Loucy (cell line): ENCODE measurements at regions not wholly inside any gene's neighbourhood (a gene's known extent, or its start where the extent isn't known, plus 50 kb on each side); places are given as distances from the start of the nearest gene placed in this dataset.

ENCODE experiments used
- H2AFZ ChIP-seq: fragments of 200-600 bp; sonication (generic); 2 replicates; pipeline ENCODE4 v1.6.0; 2016; ENCODE audit warnings: antibody characterized with exemption, mild to moderate bottlenecking, low read length, moderate library complexity
- H3F3A ChIP-seq: fragments of 200-600 bp; 2 replicates; pipeline ENCODE4 v1.6.0; 2016; ENCODE audit warnings: antibody characterized with exemption, low read depth, mild to moderate bottlenecking
- H3K27me3 ChIP-seq: fragments of 200-600 bp; sonication (generic); 2 replicates; pipeline ENCODE4 v1.6.1; 2014; ENCODE audit warnings: low read length, mild to moderate bottlenecking; ENCODE audit not compliant: insufficient read depth, poor library complexity, severe bottlenecking
- H3K36me3 ChIP-seq: fragments of 200-600 bp; sonication (generic); 2 replicates; pipeline ENCODE4 v1.6.1; 2016; ENCODE audit warnings: low read length; ENCODE audit not compliant: insufficient read depth
- H3K4me1 ChIP-seq: fragments of 200-600 bp; sonication (generic); 2 replicates; pipeline ENCODE4 v1.5.1; 2014; ENCODE audit warnings: low read length, mild to moderate bottlenecking; ENCODE audit not compliant: insufficient read depth, poor library complexity, severe bottlenecking
- H3K4me2 ChIP-seq: fragments of 200-600 bp; sonication (generic); 2 replicates; pipeline ENCODE4 v1.6.0; 2014; ENCODE audit warnings: antibody characterized with exemption, low read length, low read depth, mild to moderate bottlenecking; ENCODE audit not compliant: poor library complexity, severe bottlenecking
- H3K4me3 ChIP-seq: fragments of 200-600 bp; sonication (generic); 2 replicates; pipeline ENCODE4 v1.5.1; 2014; ENCODE audit warnings: low read length, mild to moderate bottlenecking, mixed read lengths; ENCODE audit not compliant: poor library complexity, severe bottlenecking
- H3K79me2 ChIP-seq: fragments of 200-600 bp; sonication (generic); 2 replicates; pipeline ENCODE4 v1.6.1; 2014; ENCODE audit warnings: low read length; ENCODE audit not compliant: insufficient read depth
- H3K9ac ChIP-seq: fragments of 200-600 bp; sonication (generic); 2 replicates; pipeline ENCODE4 v1.6.0; 2014; ENCODE audit warnings: mild to moderate bottlenecking, low read depth, low read length, moderate library complexity; ENCODE audit not compliant: poor library complexity, severe bottlenecking
- H3K9me2 ChIP-seq: fragments of 200-600 bp; sonication (generic); replicated peaks from 2 replicates; pipeline ENCODE4 v1.6.1; 2016; ENCODE audit warnings: low read depth, low read length, mixed read lengths
- H3K9me3 ChIP-seq: fragments of 200-600 bp; sonication (generic); 2 replicates; pipeline ENCODE4 v1.6.1; 2014; ENCODE audit warnings: mild to moderate bottlenecking, antibody characterized with exemption, low read length, low read depth; ENCODE audit not compliant: insufficient read depth
- H4K20me1 ChIP-seq: fragments of 200-600 bp; sonication (generic); 2 replicates; pipeline ENCODE4 v1.6.0; 2014; ENCODE audit warnings: antibody characterized with exemption, low read length, mild to moderate bottlenecking; ENCODE audit not compliant: insufficient read depth, poor library complexity, severe bottlenecking
- CTCF ChIP-seq: fragments of 200-600 bp; sonication (generic); conservative IDR thresholded peaks from 2 replicates; pipeline ENCODE4 v1.5.1; 2014; ENCODE audit warnings: mild to moderate bottlenecking, antibody characterized with exemption, low read length
- EZH2phosphoT487 ChIP-seq: fragments of 200-600 bp; IDR thresholded peaks from 2 replicates; pipeline ENCODE4 v1.6.1; 2018; ENCODE audit warnings: antibody characterized with exemption, mild to moderate bottlenecking, moderate library complexity, borderline replicate concordance

DNA sequence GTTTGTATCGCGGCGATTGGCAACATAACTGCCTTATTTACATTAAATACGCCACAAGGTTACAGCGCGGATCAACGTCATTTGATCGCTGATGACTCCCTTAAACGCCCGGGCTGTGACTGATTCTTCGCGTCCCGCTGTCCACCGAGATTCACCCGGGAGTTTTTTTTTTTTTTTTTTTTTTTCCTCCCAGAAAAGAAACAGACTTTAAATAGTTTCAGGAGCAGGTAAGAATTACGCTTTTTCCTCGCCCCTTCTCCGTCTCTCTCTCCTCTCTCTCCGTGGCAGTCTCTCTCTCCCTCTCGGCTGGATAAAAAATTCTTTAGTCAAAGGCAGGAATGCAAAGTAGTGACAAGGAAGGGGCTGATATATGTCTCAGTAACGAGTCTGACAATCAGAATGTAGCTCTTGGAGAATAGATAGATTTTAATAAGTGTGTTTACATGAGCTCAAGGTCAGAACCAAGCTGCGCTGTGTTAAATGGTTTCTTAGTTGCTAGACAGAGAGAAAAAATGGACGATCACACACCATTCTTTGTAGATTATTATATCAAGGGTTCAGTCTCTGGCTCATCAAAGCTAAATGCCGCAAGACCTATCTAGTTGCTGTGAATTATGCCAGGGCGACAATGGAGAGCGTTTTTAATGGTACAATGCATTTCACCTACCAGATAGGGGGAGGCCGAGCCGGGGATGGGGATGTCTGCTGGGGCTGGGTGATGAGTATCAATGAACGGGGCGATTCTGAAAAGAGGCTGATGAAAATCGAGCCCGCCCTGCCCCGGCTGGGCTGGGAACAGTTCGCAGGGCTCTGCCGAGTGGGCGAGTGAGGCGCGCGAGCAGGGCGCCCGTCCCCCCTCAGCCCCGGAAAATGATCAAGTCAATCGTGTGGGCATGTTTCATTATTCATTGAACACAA, 147.2 kb upstream of the ZNF536 start:
- Histone ChIP-seq H3K9me3 (no peaks in the 10 kb centered on the region), H3K4me2 (no peak overlapping the region), H2AFZ (no peak overlapping the region), H3K36me3 (no peaks in the 10 kb centered on the region), H3K9me2 (no peaks in the 10 kb centered on the region), H4K20me1 (no peaks in the 10 kb centered on the region), H3K27me3 (no peaks in the 10 kb centered on the region), H3K9ac (no peak overlapping the region), H3F3A (no peaks in the 10 kb centered on the region), H3K79me2 (no peaks in the 10 kb centered on the region), H3K4me1 (peaks cover 10% of the 10 kb centered on the region), H3K4me3 (no peak overlapping the region)
- no peak for TF ChIP-seq CTCF

DNA sequence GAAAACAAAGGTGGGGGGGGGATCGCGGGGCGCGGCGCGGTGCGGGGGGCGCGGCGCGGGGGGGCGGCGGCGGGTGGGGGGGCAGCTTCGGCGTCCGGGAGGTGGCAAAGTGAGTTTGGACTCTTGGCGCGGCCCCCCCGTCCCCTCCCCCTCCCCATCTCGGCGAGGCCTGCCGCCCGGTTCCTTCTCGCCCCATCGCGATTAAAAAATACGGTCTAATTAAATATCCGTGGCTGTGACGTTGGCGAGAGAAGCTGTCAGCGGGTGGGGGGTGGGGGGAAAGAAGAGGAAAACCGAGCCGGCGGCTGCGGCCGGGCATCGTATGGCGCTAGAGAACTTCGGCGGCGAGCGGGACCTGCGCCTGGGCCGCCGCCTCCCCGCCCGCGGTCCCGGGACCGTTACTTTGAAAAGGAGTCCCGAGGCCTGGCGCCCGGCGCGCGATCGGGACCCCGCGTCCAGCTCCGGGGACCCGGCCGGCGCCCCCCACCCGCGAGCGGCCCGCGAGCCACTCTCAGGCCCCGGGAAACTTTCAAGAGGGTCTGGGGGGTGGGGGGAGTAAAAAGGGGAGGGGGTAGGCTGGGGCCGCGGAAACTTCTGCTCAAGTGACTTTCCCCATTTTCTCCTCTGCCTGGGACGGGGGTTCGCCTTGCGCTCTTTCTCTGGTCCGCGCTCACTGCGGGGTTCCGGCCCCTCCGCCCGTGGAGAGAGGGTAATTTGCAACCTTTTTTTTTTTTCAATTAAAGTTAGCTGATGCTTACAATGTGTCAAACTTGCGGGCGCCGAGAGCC, 146.3 kb upstream of the ZNF536 start:
- Histone ChIP-seq H3K36me3 (no peaks in the 10 kb centered on the region), H3K79me2 (no peaks in the 10 kb centered on the region), H3F3A (no peaks in the 10 kb centered on the region), H3K4me2 (no peak overlapping the region), H2AFZ (no peak overlapping the region), H4K20me1 (no peaks in the 10 kb centered on the region), H3K4me1 (peaks cover 18% of the 10 kb centered on the region), H3K4me3 (no peak overlapping the region), H3K9me2 (no peaks in the 10 kb centered on the region), H3K27me3 (no peaks in the 10 kb centered on the region), H3K9me3 (no peaks in the 10 kb centered on the region), H3K9ac (no peak overlapping the region)
- TF ChIP-seq EZH2phosphoT487 (no peak), CTCF (no peak)

DNA sequence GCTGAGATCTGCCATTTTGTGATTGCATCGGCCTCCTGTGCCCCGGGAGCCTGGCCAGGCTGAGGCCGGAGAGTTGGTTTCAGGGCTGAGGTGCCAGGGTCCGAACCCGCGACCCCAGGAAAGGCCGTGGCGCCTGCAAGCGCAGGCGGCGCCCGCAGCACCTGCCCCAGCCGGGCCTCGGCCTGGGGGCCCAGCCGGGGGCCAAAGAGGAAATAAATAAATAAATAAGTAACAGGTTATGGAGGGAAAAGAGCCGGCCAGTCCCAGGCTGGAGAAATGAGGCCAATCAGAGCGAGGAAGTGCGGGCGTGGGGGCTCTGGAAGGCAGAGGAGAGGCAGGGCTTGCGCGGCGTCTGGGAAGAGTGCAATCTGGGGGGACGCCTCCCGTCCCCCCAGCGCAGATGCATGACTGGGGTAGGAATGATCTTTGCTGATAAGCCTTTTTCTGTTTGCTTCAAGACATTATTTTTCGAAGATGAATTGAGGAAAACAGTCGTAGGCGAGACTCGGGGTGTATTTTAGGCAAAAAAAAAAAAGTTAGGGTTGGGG, 145.6 kb upstream of the ZNF536 start:
- Histone ChIP-seq H2AFZ (peak overlapping the region; percentile 100), H4K20me1 (no peaks in the 10 kb centered on the region), H3K4me1 (peaks cover 25% of the 10 kb centered on the region), H3F3A (no peaks in the 10 kb centered on the region), H3K4me2 (peak overlapping the region; percentile 99), H3K36me3 (no peaks in the 10 kb centered on the region), H3K9ac (no peak overlapping the region), H3K27me3 (no peaks in the 10 kb centered on the region), H3K9me2 (no peaks in the 10 kb centered on the region), H3K4me3 (peak overlapping the region; percentile 89), H3K9me3 (no peaks in the 10 kb centered on the region), H3K79me2 (no peaks in the 10 kb centered on the region)
- TF ChIP-seq CTCF (no peak), EZH2phosphoT487 (no peak)
